Activated T-cell treated with anti-CD3 and anti-CD28 coated beads, Interleukin-2, amount 50 U/mL, for 4 hours (primary cell): ENCODE measurements at regions not wholly inside any gene's neighbourhood (a gene's known extent, or its start where the extent isn't known, plus 50 kb on each side); places are given as distances from the start of the nearest gene placed in this dataset.

Source experiments
- ATAC-seq, 2 donors: fragments of 200-7000 bp; cut with Tn5 transposase; one replicate each; pipeline ENCODE4 v1.10.0; 2021
- DNase-seq: peaks from one replicate; pipeline ENCODE4 v3.0.0-alpha.2; 2020
- H3K27me3 Mint-ChIP-seq: one replicate; pipeline ENCODE4 v1.8.0; 2021; ENCODE audit warnings: low read depth, mixed read lengths
- H3K36me3 Mint-ChIP-seq: one replicate; pipeline ENCODE4 v1.8.0; 2022; ENCODE audit warnings: mixed read lengths; ENCODE audit not compliant: insufficient read depth
- H3K4me1 Mint-ChIP-seq: one replicate; pipeline ENCODE4 v1.8.0; 2021; ENCODE audit warnings: low read depth, mixed read lengths
- H3K4me3 Mint-ChIP-seq: one replicate; pipeline ENCODE4 v1.8.0; 2021; ENCODE audit warnings: mild to moderate bottlenecking, moderate library complexity, mixed read lengths
- H3K9me3 Mint-ChIP-seq: one replicate; pipeline ENCODE4 v1.8.0; 2021; ENCODE audit warnings: mixed read lengths

GRCh38 chr2:180927030-180927686, 53.2 kb upstream of the UBE2E3 start:
- Mint-ChIP-seq H3K4me1 (no peaks in the 10 kb centered on the region), H3K36me3 (no peaks in the 10 kb centered on the region), H3K4me3 (no peak overlapping the region), H3K27me3 (peaks cover 6% of the 10 kb centered on the region), H3K9me3 (no peaks in the 10 kb centered on the region)
- ATAC-seq = no peak
- no peak for DNase-seq

GRCh38 chr2:180925700-180926099, 54.7 kb upstream of the UBE2E3 start:
- DNase-seq (no peak), ATAC-seq (no peak)
- Mint-ChIP-seq H3K4me1 (no peaks in the 10 kb centered on the region), H3K4me3 (no peak overlapping the region), H3K36me3 (no peaks in the 10 kb centered on the region), H3K9me3 (no peaks in the 10 kb centered on the region), H3K27me3 (peaks cover 6% of the 10 kb centered on the region)

GRCh38 chr2:180924063-180924462, 56.3 kb upstream of the UBE2E3 start:
- no peak for DNase-seq
- no peak overlapping the region for H3K4me3 Mint-ChIP-seq
- ATAC-seq = no peak

GRCh38 chr2:180910831-180911665, 69.4 kb upstream of the UBE2E3 start:
- DNase-seq (no peak), ATAC-seq (no peak)
- Mint-ChIP-seq H3K36me3 (no peaks in the 10 kb centered on the region), H3K4me1 (no peaks in the 10 kb centered on the region), H3K9me3 (no peaks in the 10 kb centered on the region), H3K27me3 (peaks cover 2% of the 10 kb centered on the region), H3K4me3 (no peak overlapping the region)

More at GRCh38 chr2:180924063-180924462, 56.3 kb upstream of the UBE2E3 start:
- Mint-ChIP-seq H3K4me1 (no peaks in the 10 kb centered on the region), H3K9me3 (no peaks in the 10 kb centered on the region), H3K36me3 (no peaks in the 10 kb centered on the region), H3K27me3 (peaks cover 6% of the 10 kb centered on the region)

GRCh38 chr2:180907731-180908130, 72.7 kb upstream of the UBE2E3 start:
- no peak for ATAC-seq
- Mint-ChIP-seq H3K4me3 (no peak overlapping the region), H3K36me3 (no peaks in the 10 kb centered on the region), H3K4me1 (no peaks in the 10 kb centered on the region), H3K27me3 (peaks cover 3% of the 10 kb centered on the region), H3K9me3 (no peaks in the 10 kb centered on the region)
- DNase-seq = no peak

- Mint-ChIP-seq H3K9me3 (no peaks in the 10 kb centered on the region), H3K4me1 (no peaks in the 10 kb centered on the region), H3K27me3 (peaks cover 11% of the 10 kb centered on the region), H3K36me3 (no peaks in the 10 kb centered on the region), H3K4me3 (no peak overlapping the region)
- ATAC-seq (no peak), DNase-seq (no peak)
These were observed 74.9 kb upstream of the UBE2E3 start for GRCh38 chr2:180905461-180905860.

GRCh38 chr2:180905002-180905401, 75.4 kb upstream of the UBE2E3 start:
- ATAC-seq (no peak), DNase-seq (no peak)
- Mint-ChIP-seq H3K9me3 (no peaks in the 10 kb centered on the region), H3K4me3 (no peak overlapping the region), H3K27me3 (peaks cover 11% of the 10 kb centered on the region), H3K36me3 (no peaks in the 10 kb centered on the region), H3K4me1 (no peaks in the 10 kb centered on the region)

GRCh38 chr2:180901331-180901730, 79.1 kb upstream of the UBE2E3 start:
- DNase-seq (no peak), ATAC-seq (no peak)
- Mint-ChIP-seq H3K4me3 (no peak overlapping the region), H3K36me3 (no peaks in the 10 kb centered on the region), H3K9me3 (no peaks in the 10 kb centered on the region), H3K27me3 (peaks cover 16% of the 10 kb centered on the region), H3K4me1 (no peaks in the 10 kb centered on the region)

- DNase-seq (no peak), ATAC-seq (no peak)
- Mint-ChIP-seq H3K27me3 (peaks cover 6% of the 10 kb centered on the region), H3K4me3 (no peak overlapping the region), H3K4me1 (no peaks in the 10 kb centered on the region), H3K36me3 (no peaks in the 10 kb centered on the region), H3K9me3 (no peaks in the 10 kb centered on the region)
These were observed 86.7 kb upstream of the UBE2E3 start for GRCh38 chr2:180893752-180894151.

GRCh38 chr2:180892091-180892490, 88.3 kb upstream of the UBE2E3 start:
- H3K4me3 Mint-ChIP-seq = no peak overlapping the region
- H3K27me3 Mint-ChIP-seq = peaks cover 8% of the 10 kb centered on the region
- no peak for ATAC-seq

GRCh38 chr2:180891360-180891759, 89.0 kb upstream of the UBE2E3 start:
- no peaks in the 10 kb centered on the region for H3K9me3 Mint-ChIP-seq
- DNase-seq (no peak), ATAC-seq (no peak)
- H3K36me3 Mint-ChIP-seq = no peaks in the 10 kb centered on the region
- H3K27me3 Mint-ChIP-seq = peaks cover 4% of the 10 kb centered on the region
- H3K4me1 Mint-ChIP-seq = no peaks in the 10 kb centered on the region
- H3K4me3 Mint-ChIP-seq = no peak overlapping the region

More at GRCh38 chr2:180892091-180892490, 88.3 kb upstream of the UBE2E3 start:
- no peak for DNase-seq
- no peaks in the 10 kb centered on the region for H3K36me3 Mint-ChIP-seq
- H3K4me1 Mint-ChIP-seq = no peaks in the 10 kb centered on the region
- no peaks in the 10 kb centered on the region for H3K9me3 Mint-ChIP-seq

GRCh38 chr2:180890781-180891180, 89.6 kb upstream of the UBE2E3 start:
- H3K27me3 Mint-ChIP-seq = peaks cover 2% of the 10 kb centered on the region
- H3K4me3 Mint-ChIP-seq = no peak overlapping the region
- H3K36me3 Mint-ChIP-seq = no peaks in the 10 kb centered on the region
- no peaks in the 10 kb centered on the region for H3K9me3 Mint-ChIP-seq
- no peak for ATAC-seq
- no peak for DNase-seq
- H3K4me1 Mint-ChIP-seq = no peaks in the 10 kb centered on the region

GRCh38 chr2:180882959-180883358, 97.4 kb upstream of the UBE2E3 start:
- H3K36me3 Mint-ChIP-seq = no peaks in the 10 kb centered on the region
- no peak for DNase-seq
- H3K27me3 Mint-ChIP-seq = peaks cover 7% of the 10 kb centered on the region
- no peak overlapping the region for H3K4me3 Mint-ChIP-seq
- no peaks in the 10 kb centered on the region for H3K4me1 Mint-ChIP-seq
- H3K9me3 Mint-ChIP-seq = peaks cover 9% of the 10 kb centered on the region
- ATAC-seq = no peak

- H3K4me3 Mint-ChIP-seq = no peak overlapping the region
- no peaks in the 10 kb centered on the region for H3K4me1 Mint-ChIP-seq
- H3K9me3 Mint-ChIP-seq = peaks cover 3% of the 10 kb centered on the region
- DNase-seq = no peak
- no peak for ATAC-seq
- peaks cover 2% of the 10 kb centered on the region for H3K27me3 Mint-ChIP-seq
- no peaks in the 10 kb centered on the region for H3K36me3 Mint-ChIP-seq
These were observed 103.9 kb upstream of the UBE2E3 start for GRCh38 chr2:180876506-180876905.

- Mint-ChIP-seq H3K27me3 (peaks cover 7% of the 10 kb centered on the region), H3K9me3 (no peaks in the 10 kb centered on the region), H3K4me1 (no peaks in the 10 kb centered on the region), H3K36me3 (no peaks in the 10 kb centered on the region), H3K4me3 (no peak overlapping the region)
- ATAC-seq (no peak), DNase-seq (no peak)
These were observed 107.2 kb upstream of the UBE2E3 start for GRCh38 chr2:180873219-180873618.
